HG02798 (cell line): ENCODE measurements at regions not wholly inside any gene's neighbourhood (a gene's known extent, or its start where the extent isn't known, plus 50 kb on each side); places are given as distances from the start of the nearest gene placed in this dataset.

ENCODE experiments used
- ATAC-seq: cut with Tn5 transposase; IDR thresholded peaks from one replicate; pipeline ENCODE4 v1.9.1; 2021; ENCODE audit warnings: mild to moderate bottlenecking; ENCODE audit not compliant: unreplicated experiment, poor library complexity

DNA sequence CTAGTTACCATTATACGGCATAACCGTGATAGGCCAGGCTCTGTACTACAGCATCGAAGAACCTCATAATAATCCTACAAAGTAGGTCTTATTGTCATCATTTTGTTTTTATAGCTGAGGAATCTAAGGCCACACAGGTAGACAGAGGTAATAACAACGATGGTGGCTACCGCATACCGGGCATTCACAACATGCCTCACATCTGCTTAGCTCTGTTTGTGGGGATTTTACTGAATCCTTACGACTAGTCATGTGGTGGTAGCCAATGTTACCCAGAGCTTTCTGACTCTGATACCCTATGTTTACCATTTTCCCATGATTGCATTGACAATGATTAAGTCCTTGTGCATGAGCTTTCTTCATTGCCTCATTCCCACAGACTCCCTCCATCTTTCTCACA lies 269.4 kb downstream of the TCF7L2 start:
- no peak for ATAC-seq

DNA sequence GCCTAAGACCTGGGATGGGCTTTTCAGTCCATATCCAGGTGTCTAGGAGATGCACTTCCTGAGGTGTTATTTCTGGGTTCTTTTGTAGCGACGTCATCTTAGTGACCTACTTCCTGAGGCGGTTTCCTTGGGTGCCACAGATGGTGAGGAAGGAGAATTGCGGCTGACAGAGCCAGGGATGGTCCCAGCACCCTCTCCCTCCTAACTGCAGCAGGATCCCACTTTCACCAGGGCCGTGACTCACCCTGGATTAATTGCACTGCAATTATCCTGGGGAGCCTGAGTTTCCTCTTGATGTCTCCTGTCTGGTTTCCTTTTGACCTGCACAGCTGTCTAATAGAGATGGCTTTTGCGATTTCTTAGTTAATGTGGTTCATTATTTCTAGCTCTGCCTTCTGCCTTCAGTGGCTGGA lies 271.7 kb downstream of the TCF7L2 start:
- no peak for ATAC-seq

DNA sequence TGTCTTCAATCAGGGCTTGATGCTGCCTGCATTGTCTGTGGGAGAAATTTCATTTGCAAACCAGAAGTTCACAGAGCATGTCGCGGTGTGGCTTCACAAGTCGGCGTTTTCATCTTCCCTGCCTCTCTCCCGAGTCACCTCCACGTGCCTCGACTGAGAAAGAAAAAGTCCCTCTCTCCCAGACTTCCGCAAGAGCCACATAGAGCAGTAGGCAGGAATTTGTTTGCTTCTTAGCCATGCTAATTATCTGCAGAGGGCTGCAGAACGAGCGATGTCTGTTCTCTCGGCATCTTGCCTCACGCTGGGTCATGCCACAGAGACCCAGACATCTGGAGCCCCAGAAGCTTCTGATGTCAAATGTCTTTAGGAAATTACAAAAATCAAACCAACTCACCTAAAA lies 272.2 kb downstream of the TCF7L2 start:
- ATAC-seq = no peak

DNA sequence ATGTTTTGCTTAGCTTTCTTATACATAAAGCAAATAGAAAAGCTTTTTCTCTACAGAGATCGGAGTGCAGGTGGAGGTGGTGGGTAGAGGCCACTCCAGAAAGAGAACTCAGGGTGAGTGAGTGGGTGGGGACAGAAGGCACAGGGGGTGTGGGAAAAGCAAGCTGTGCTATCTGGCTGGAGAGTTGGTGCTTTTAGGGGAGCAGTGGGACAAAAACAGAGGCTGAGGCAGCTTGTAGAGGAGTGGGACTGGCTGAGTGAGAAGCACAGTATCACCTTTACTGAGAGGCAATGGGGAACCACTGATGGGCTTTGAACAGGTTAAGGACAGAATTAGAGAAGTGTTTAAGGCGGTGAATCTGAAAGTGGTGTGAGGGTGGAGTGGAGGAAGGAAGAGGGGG lies 275.3 kb downstream of the TCF7L2 start:
- ATAC-seq = no peak

DNA sequence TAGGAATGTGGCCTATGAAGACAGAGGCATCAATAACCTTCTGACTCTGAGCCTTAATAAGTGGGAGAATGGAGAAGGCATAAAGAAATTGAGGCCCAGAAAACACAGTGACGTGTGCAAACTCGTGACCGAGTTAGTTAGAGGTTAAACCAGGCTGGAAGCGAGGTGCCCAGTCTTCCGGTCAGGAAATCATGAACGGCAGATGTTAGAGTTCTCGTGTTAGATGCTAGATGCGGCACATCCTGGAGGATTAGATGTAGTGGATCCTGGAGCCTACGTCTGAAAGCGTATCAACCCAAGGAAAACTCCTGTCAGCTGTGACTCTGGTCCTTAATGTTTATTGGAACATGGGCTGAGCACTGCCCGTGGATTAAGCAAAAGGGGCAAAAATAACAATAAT lies 275.9 kb downstream of the TCF7L2 start:
- ATAC-seq = no peak

DNA sequence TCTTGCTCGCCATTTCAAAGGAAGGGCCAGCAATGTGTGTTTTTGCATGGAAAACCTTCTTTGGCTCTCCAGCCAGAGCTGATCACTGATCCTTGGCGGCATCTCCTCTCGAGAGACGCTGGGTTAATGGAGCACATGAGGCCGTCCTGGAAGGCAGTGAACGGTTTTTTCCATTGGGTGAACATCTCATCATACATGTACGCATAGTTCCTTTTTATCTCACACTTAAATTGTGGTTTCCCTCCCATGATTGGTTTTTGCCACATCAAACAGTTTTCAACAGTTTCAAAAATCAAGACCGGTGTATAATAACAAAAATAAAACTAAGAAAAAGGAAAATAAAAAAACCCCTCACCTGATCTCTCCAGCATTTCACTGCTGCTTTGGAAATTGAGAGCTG lies 276.4 kb downstream of the TCF7L2 start:
- ATAC-seq = no peak

DNA sequence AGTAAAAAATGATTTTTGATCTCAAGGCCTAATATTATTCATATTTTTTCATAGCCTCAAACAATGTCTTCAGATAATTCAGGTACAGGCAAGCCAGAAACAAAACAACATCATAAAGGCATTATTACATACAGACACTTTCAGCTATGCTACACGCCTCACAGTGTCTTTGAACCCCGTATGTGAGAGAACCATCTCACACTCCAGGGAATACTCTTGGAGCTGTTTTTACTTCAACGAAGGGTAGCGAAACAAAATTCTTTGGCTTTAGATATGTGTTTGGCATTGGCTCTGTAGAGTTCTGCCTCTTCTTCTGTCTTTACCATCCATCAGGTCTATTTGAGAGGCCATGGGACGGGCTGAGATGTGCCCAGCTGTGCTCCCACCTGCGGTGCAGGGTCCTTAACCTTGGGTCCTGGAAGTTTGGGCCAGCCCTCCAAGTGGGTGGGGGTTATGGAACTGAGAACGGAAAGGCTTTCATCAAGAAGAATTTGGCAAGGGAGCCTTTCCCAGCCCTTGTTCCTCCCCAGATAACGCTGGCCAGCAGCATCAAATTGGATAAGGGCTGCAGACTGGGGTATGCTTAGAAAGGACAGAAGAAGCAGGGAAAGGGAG lies 276.9 kb downstream of the TCF7L2 start:
- ATAC-seq = no peak

DNA sequence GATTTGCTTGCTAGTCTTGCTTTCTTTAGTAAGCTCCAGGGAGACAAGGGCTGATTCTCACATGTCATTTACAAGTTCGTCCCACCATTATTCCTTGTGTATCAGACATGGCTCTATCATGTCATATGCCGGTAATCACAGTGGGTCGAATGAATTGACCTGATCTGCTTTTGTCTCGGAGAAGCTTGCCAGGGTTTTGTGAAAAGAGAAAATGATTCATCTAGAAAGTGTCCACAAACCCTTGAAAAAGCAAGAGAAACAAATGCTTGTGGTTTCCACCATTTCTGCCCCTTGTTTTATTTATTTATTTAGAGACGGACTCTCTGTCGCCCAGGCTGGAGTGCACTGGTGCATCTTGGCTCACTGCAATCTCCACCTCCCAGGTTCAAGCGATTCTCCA lies 278.5 kb downstream of the TCF7L2 start:
- no peak for ATAC-seq

DNA sequence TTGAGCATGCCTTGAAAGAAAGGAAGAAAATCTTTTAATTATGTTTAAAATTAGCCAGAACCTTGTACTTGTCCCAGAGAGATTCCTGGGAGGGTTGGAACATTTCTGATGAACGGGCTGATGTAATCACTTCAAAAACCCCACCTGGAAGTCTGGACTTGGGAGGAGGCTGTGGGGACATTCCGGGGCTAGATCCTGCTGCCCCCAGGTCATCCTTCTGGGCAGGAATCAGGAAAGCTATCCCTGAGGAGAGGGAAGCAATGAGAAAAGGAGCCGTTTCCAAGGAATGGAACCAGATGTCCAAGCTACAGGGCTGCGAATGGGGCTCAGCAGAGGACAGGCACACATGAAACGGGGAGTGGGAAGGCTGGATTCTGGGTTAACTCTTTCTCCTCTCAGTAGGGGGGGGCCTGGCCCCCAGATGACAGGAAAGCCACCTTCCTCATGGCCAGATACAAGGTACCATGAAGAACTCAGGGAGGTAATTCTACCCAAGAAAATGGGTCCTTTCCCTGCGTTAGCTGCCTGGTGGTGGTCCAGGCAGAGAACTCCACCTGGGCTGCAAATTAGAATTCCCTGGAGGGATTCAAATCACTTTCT lies 280.1 kb downstream of the TCF7L2 start:
- no peak for ATAC-seq

DNA sequence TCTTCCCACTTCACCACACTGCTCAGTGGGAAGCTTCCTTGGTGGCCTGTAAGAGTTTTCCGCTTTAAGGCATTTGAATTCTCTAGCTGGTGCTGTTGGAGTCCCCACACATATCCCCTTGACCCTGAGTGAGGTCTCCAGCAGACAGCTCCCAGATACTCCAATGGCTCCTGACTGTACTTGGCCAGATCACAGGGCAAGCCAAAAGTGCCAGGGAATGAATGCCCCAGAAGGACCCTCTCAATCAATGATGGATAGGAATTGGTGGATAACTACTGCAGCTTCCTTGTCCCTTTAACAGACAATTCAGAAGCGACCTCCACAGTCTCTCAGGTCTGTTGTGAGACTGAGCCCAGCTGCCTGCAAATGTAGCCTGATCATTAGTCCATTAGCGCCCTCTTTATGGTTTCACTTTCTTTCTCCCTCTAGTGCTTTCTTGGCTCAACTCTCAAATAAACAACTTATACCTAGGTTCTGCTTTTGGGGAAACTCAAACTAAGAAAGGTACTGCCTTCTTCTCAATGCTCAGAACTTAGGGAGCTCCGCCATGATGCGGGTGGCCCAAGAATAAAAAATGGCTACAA lies 283.0 kb downstream of the TCF7L2 start:
- ATAC-seq = peak; percentile 85

DNA sequence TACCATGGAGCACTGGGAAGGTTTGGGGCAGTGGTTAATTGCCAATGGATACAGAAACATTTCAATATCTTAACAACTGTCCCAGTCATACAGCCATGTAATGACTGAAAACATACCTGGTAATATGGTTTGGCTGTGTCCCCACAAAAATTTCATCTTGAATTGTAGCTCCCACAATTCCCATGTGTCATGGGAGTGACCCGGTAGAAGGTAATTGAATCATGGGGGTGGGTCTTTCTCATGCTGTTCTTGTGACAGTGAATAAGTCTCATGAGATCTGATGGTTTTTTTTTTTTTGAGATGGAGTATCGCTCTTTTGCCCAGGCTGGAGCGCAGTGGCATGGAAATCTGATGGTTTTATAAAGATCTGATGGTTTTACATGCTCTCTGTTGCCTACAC lies 284.4 kb downstream of the TCF7L2 start:
- no peak for ATAC-seq

DNA sequence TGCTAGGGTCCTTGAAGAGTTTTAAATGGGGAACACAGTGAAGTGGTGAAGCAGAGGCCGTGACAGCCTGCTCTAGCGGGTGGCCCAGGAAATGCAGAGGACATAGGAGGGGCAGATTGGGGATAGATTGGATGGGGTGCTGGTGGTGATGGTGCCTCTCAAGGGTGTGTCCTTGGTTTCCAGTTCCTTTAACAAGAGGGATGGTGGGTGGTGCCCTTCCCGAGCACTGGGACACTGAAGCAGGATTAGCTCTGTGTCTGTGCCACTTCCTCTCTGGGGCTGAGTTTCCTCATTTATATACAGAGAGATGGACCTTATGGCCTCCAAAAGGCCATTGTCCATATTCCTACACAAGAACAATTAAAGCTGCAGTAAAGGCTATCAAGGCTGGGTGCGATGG lies 285.5 kb downstream of the TCF7L2 start:
- no peak for ATAC-seq

DNA sequence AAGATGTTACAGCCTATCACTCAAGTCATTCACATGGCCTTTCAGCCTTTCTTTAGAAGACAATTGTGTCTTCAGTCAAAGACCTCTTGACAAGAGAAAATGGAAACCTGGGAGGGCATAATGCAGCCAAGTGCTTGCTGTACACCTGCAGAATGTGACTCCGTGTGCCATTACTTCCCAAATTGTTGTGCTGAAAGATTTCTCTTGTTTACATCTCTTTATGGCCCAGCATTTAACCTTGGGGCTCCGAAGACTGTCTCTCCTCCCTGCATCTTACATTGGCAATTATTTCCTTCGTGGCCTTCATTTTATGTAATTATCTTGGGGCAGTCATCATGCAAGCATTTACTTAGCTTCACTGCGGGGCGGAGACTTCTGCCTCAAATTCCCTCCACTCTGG lies 287.0 kb downstream of the TCF7L2 start:
- ATAC-seq = no peak

DNA sequence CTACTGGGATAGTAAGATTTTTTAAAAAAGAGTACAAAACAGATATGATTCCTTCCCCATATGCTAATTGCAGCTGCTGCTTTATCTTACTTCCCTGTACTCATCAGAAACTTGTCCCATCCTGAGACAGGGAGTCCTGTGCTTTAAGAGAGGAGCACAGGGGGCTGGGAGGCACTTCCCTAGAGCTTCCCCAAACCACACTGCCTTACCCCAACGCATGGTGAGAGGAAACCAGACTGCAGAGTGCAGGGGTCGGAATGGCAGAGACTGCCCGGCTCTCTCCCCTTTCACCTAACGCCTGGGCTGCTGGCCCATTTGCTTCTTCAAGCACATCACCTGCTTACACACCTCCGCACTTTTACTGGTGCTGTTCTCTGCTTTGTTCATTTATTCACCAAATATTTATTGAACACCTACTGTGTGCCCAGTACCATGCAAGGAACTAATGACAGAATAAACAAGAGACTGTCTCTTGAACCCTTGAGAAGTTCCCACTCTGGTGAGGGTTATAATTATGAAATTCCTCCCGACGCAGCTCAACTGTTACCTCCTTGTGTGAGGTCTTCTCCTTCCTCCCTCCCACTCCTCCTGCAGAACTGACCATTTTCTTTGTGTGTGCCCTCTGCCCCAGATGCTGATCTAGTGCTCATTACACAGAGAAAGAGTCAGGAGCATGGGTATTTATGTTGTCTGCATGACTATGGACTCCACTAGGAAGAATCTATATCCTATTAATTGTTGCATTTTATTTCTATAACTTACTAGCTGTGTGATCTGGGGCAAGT lies 289.7 kb downstream of the TCF7L2 start:
- no peak for ATAC-seq

DNA sequence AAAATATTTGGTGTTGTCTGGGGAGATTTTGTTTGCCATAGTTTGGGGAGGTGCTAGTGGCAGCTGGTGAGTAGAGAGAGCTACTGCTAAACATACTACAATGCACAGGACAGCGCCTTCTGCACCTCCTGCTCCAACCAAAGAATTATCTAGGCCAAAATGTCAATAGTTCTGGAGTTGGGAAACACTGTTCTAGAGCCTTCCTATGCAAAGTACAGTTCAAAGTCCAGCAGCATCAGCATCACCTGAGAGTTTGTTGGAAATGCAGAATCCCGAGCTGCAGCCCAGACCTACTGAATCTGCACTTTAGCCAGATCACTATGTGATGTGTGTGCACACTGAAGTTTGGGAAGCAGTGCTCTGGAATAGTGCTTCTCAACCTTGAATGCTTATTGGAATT lies 290.7 kb downstream of the TCF7L2 start:
- ATAC-seq = no peak

DNA sequence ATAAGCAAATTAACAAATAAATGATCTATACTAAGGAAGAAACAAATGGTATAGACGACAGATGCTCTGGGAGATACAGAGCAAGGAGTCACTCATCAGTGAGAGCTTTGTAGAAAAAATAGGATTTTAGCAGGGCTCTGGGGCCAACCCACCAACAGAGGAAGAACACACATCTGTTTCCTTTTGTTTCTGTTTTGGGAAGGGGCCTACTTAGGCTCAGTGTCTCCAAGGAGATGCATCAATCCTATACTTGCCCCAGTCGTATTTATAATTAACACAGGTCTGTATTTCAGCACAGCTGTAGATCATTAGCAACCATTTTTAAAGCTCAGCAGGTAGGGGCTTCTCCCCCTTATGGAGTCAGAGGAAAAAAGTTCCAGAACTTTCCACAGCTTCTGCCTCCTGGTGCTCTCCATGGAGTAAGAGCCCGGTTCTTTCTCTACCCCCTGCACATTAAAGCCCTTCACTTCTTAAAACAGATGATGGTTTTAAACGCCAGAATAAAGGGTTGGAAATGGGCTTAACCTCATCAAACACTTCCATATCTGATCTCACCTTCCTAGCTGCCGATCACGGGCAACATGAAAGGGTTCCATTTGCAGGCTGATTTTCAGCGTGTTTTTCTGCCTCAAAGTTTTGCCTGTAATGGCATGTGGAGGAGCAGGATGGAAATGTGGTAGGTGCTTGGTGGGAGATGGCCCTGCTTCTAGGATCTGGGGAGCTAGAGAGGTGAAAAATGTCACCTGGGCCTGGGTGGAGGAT lies 291.7 kb downstream of the TCF7L2 start:
- ATAC-seq = no peak

DNA sequence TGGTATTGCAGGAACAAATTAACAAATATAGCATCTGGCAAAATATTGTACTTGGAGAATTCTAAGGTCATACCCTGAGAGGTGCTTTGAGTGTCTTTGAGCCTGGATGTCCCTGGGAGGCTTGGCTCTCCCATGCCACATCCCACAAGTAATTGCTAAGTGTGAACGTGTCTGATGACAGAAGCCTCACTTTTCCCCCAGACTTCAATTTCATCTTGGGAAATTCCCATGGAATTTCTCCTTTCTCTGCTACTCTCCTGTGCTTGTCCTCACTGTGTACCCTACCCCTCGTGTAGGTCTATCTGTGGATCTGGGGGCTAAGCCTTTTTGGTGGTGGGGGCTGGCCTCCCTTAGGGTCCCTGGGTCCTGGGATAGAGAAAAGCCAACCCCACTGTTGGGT lies 293.3 kb downstream of the TCF7L2 start:
- no peak for ATAC-seq

DNA sequence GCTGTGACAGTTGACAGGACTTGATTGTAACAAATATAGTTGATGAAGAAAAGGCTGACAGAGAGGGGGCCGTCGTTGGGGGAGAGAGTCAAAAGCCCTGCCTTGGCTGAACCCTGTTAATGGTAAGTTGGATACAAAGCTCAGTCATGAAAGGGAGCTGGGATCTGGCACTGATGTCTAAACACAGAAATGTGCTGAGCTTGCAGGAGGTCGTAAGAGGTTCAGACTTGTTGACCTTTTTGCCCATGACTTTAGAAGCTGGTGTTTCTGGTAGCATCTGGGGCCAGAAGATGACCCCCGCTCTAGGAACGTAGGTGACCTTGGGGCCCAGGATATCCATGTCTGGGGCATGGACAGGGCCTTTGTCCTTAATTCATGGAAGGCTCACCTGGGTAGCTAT lies 294.7 kb downstream of the TCF7L2 start:
- ATAC-seq = no peak

DNA sequence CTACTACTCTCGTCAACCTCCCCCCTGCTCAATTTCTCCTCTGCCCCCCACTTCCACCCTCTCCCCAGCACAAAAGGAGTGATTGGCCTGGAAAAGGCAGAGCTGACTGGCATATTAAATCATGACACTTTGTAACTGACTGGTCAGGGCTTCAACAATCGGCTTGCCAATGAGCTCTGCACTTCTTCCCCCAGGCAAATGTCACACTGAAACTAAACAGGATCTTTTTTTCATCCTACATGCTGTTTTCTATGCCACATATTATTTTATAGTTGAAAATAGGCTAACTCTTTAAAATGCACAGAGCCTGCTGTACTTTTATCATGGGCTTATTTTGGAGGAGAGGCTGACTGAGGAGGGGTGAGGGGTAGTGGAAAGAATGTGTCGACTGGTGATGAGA lies 295.2 kb downstream of the TCF7L2 start:
- ATAC-seq = no peak

DNA sequence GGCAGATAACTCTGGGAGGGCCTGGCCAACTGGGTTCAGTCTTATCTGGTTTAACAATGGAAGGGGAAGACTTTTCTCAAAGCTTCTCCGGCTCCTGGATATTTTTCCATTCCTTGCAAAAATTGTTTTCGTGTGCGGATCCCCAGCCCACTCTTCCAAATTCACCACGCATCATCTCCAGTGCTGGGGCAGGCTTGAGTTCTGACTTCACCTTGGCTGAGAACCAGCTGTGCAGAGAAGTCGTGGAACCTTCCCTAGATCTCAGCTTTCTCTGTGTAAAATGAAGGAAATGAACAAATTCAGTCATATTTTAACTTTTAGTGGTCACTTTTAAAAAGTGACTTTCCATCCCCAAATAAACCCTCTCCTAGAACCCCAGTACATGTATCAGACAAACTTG lies 297.0 kb downstream of the TCF7L2 start:
- ATAC-seq = no peak
